Activated CD4-positive, alpha-beta T cell treated with anti-CD3 and anti-CD28 coated beads, Interleukin-2, Interleukin-4, amounts not matched to agents 100 ng/mL and 50 ng/mL, durations not matched to agents 16 hours and 8 hours (primary cell): ENCODE measurements at regions not wholly inside any gene's neighbourhood (a gene's known extent, or its start where the extent isn't known, plus 50 kb on each side); places are given as distances from the start of the nearest gene placed in this dataset.

ENCODE experiments used
- DNase-seq: peaks from one replicate; pipeline ENCODE4 v3.0.0-alpha.2; 2020; ENCODE audit warnings: low spot score

GRCh38 chr13:33953203-33953602, 135.3 kb downstream of the RFC3 start:
- DNase-seq: no peak

GRCh38 chr13:33953781-33954180, 135.8 kb downstream of the RFC3 start:
- DNase-seq: no peak

- no peak for DNase-seq
Observed at GRCh38 chr13:33956346-33956745, 138.4 kb downstream of the RFC3 start.

DNA sequence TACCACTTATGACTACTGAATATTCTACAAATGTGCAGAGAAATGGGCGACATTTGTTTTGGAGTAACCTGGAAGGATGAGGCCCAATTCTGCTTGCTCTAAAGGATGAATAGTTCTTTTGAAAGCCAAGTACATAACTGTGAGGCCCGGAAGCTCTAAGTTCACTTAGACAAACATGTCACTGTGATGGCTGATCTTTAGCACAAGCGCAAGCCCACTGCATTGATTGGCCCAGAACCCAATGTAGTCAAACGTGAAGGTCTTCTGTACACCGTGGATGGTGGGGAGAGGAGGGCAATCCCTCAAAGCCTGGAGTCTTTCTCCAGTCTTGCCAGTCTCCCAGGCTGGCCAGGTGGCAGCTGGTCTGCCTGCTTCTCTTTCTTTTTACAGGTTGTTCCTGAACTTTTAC, 139.6 kb downstream of the RFC3 start:
- DNase-seq: no peak

- no peak for DNase-seq
Observed at GRCh38 chr13:33958964-33959363, 141.0 kb downstream of the RFC3 start.

GRCh38 chr13:33963134-33963533, 145.2 kb downstream of the RFC3 start:
- no peak for DNase-seq

- DNase-seq: no peak
Observed at GRCh38 chr13:33963895-33964294, 145.9 kb downstream of the RFC3 start.

DNA sequence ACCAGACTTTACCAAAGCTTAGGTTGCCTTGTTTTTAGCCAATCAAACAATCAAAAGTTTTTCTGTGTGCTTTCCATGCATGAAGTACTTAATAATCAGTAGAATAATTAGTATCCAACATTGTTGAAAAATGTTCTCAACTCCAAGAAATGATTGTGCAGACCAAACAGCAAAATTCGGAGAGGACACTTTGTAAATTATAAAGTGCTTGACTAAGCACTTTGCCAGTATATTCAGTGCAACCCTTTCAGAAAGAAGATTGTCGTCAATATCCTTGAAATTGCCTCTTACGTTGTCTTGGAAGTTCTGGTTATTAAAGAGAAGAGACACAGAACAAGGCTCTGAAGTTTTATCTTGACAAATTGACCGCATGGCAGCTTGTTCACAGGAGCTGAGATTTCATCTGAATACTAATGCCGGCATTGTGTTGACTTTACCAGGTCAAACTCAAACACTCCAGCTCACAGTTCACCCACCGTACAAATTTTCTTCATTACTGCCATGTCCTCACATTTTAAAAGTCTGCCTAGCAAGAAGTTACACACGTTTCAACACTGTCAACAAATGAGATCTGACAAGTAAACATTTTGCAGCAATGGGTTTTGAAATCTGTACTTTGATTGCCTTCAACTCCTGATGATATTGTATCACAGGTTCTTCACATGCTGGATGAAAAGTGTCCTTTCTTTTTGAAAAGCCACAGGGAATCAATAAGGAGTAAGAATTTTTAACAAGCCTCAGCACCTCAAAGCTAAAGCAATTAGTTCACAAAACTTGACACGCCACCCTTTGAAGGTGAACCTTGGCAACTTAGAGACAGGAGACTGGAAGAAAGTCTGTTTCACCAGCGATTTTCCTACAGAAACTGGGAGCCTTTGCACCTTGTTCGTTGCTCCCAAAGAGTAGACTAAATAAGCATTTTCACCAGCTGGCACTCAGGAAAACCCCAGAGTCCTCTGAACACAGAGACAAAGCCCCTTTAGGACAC, 150.9 kb downstream of the RFC3 start:
- DNase-seq: no peak

- DNase-seq: no peak
Observed at GRCh38 chr13:33970746-33971561, 153.0 kb downstream of the RFC3 start.

DNA sequence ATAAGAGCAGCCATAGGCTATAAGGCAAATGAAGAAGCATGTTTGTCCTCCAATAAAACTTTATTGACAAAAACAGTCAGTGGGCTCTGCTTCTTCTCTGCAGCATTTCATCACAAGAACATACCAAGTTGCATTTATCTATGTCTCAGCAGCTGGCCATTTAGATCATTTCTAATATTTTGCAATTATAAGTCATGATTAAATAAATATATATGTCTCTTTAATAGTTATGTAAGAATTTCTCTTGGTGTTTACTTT, 153.5 kb downstream of the RFC3 start:
- no peak for DNase-seq

DNA sequence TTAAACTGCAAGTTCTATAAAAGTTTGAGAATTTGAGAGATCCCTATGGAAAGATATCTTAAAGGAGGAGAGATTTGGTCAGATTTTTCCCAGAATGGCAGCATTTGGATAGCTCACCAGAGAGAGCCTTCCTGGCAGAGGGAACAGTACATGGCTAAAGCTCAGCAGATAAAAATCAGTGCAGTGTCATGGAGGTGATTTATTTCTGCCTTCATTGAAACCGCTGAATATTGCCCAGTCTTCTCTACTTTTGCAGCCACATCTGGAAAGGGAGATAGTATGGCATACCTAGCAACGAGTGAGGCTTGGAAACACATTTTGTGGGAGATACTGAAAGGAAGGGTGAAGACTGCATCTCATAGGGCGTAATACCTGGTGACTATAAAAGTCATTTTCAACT, 155.2 kb downstream of the RFC3 start:
- no peak for DNase-seq

- DNase-seq: no peak
Observed at GRCh38 chr13:33976965-33977364, 159.0 kb downstream of the RFC3 start.

GRCh38 chr13:33978653-33979052, 160.7 kb downstream of the RFC3 start:
- DNase-seq: no peak

DNA sequence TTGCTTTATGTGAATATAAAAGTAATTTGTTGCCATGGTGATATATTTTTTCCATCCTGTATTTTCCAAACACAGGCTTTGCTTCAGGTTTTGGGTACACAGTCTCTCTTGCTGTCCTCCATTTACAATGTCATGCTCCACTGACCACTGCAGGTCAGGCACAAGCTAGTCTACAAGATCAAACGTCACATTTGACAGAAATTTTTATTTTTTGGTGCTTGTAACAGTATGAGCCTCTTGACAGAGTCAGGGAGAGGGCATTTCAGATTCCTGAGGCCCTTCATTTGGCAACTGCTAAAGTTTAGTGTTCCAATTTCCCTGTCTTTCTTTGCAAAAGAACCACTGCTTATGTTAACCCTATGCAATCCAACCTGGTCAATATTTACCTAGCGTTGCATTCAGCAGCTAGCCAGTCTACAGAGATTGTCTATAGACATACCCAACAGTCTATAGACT, 175.0 kb downstream of the RFC3 start:
- no peak for DNase-seq

DNA sequence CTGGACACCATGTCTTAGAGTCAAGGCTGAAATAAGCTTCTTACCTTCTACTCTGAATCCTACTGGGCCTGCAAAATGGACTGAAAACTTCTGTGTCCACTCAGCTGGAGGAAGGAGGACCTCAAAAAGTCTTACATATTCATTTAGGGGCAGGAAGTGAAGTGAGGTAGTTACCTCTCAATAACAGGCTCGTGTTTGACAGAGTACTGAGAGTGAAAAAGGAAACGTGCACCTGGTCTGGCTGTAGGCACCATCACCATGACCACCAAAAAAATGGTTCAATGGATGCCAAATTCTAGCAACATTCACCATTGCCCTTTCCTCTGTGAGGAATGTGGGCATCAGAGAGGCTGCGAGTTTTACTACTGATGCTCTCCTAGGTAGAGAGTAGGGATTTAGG, 176.2 kb downstream of the RFC3 start:
- no peak for DNase-seq

GRCh38 chr13:33994826-33995502, 177.0 kb downstream of the RFC3 start:
- no peak for DNase-seq

- DNase-seq: no peak
Observed at GRCh38 chr13:33996636-33997035, 178.7 kb downstream of the RFC3 start.

GRCh38 chr13:33997574-33997973, 179.6 kb downstream of the RFC3 start:
- no peak for DNase-seq

- DNase-seq: no peak
Observed at GRCh38 chr13:33999811-34000605, 182.1 kb downstream of the RFC3 start.

DNA sequence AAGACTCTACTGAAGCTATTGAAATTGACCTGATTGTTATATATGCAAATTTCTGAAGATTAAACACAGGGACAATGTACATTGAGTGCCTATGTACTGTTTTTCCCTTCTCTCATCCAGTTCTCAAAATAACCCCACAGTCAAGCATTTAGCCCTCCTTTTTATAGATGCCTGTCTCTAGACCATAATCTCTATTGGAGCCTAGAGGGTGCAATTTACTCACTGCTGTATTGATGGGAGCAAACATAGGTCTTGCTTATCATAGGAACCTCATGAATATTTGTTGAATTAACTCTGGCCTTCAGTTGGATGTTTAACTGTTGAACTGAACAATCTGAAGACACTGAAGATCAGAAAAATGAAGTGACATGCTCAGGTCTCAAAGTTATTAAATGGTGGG, 183.0 kb downstream of the RFC3 start:
- no peak for DNase-seq

- DNase-seq: no peak
Observed at GRCh38 chr13:34001389-34001788, 183.4 kb downstream of the RFC3 start.

GRCh38 chr13:34002141-34002540, 184.2 kb downstream of the RFC3 start:
- DNase-seq: no peak
